Prostate gland (tissue), 2 donors: ENCODE measurements at regions not wholly inside any gene's neighbourhood (a gene's known extent, or its start where the extent isn't known, plus 50 kb on each side); places are given as distances from the start of the nearest gene placed in this dataset.

Experiments
- DNase-seq: peaks from one replicate; pipeline ENCODE4 v3.0.0-alpha.2; 2019; ENCODE audit warnings: low spot score
- H3K27ac ChIP-seq, 2 donors: fragments of 200-600 bp; sonication (generic); 2 replicates each; pipeline ENCODE4 v1.5.1; 2017 to 2019
- H3K27me3 ChIP-seq: fragments of 200-600 bp; sonication (generic); replicated peaks from 2 replicates; pipeline ENCODE4 v1.5.1; 2019; ENCODE audit not compliant: insufficient read depth
- H3K36me3 ChIP-seq, 2 donors: fragments of 200-600 bp; sonication (generic); 1 replicate in 1 of 2; 2 replicates in 1 of 2; pipeline versions ENCODE4 v1.5.1 to v1.8.1; 2017 to 2019
- H3K4me1 ChIP-seq: fragments of 200-600 bp; sonication (generic); replicated peaks from 2 replicates; pipeline ENCODE4 v1.5.1; 2019
- H3K4me3 ChIP-seq, 2 donors: fragments of 200-600 bp; sonication (generic); 2 replicates each; pipeline ENCODE4 v1.5.1; 2017 to 2019
- H3K9me3 ChIP-seq: fragments of 200-600 bp; sonication (generic); 2 replicates; pipeline ENCODE4 v1.5.1; 2017
- POLR2A ChIP-seq: fragments of 450-650 bp; IDR thresholded peaks from one replicate; pipeline ENCODE4 v1.6.1; 2016; ENCODE audit warnings: antibody characterized with exemption, mild to moderate bottlenecking
- POLR2AphosphoS5 ChIP-seq: sonication (generic); formaldehyde crosslinking; IDR thresholded peaks from one replicate; pipeline ENCODE4 v1.6.1; 2017; ENCODE audit warnings: antibody characterized with exemption
- WGBS: methylation state at CpG from one replicate; pipeline ENCODE4 v1.1.5; 2018; 5-methylcytosine and 5-hydroxymethylcytosine counted together
- intact Hi-C: fragments of 100-400 bp; cut with DNase I; formaldehyde crosslinking; loops from one replicate; pipeline ENCODE4 v1.14.2; 2022
- TF ChIP-seq, protein P1 (sequence below), 4 experiments: fragments of 200-600 bp in 2 of 4; fragments of 450-650 bp in 2 of 4; sonication (generic) in 2 of 4; IDR thresholded peaks; 1 replicate in 3 of 4; 2 replicates in 1 of 4; pipeline ENCODE4 v1.5.1; 2016 to 2019; ENCODE audit warnings: antibody characterized with exemption in 4 of 4, mild to moderate bottlenecking in 2 of 4, moderate library complexity in 2 of 4

DNA sequence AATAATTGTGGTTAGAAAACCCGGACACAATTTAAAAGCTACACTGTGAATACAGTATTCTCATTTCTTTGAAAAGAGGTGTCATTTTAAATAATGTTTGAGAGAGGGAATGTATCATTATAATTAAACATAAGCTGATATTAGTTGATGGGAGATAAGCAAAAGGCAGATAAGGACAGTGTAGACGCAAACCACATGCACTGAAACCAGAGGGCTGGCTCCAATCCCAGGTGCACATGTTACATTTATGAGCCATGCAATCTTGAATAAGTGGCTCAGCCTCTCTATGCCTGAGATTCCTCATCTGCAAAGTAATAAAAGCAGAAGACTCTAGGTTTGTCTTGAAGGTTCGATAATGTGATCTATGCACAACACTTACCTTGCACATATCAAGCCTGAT is 238.7 kb downstream of the EFNB2 start:
- Histone ChIP-seq H3K9me3 (no peaks in the 10 kb centered on the region), H3K27ac (no peak overlapping the region), H3K4me3 (no peak overlapping the region), H3K4me1 (no peaks in the 10 kb centered on the region), H3K27me3 (no peaks in the 10 kb centered on the region), H3K36me3 (no peaks in the 10 kb centered on the region)
- intact Hi-C loops, result no loop called here
- no peak for DNase-seq
- 59% methylated on average over 3 of the region's 3 CpGs for WGBS
- TF ChIP-seq POLR2AphosphoS5, result no peak
- TF ChIP-seq POLR2A, result no peak
- TF ChIP-seq, protein P1, sequence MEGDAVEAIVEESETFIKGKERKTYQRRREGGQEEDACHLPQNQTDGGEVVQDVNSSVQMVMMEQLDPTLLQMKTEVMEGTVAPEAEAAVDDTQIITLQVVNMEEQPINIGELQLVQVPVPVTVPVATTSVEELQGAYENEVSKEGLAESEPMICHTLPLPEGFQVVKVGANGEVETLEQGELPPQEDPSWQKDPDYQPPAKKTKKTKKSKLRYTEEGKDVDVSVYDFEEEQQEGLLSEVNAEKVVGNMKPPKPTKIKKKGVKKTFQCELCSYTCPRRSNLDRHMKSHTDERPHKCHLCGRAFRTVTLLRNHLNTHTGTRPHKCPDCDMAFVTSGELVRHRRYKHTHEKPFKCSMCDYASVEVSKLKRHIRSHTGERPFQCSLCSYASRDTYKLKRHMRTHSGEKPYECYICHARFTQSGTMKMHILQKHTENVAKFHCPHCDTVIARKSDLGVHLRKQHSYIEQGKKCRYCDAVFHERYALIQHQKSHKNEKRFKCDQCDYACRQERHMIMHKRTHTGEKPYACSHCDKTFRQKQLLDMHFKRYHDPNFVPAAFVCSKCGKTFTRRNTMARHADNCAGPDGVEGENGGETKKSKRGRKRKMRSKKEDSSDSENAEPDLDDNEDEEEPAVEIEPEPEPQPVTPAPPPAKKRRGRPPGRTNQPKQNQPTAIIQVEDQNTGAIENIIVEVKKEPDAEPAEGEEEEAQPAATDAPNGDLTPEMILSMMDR (IDR thresholded peaks at IDR 0.05), result no peak

DNA sequence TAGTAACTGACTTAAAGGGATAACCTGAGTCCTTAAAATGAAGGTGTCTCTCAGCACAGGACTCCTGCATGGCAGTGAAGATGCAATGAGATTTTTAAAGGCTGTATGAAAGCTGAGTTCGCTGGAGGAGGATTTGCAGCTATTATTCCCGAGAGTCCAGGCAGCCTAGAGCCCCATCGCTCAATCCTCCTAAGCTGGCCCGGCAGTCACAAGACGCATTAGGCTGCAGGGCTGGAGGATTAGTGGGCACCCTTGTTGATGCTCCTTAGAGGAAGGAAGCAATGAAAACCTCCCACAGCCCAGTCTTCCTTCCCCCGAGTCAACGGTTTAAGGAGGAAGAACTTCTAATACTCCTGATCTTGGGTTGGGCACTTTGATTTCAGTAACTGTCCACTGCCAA is 239.5 kb downstream of the EFNB2 start:
- Histone ChIP-seq H3K27me3 (no peaks in the 10 kb centered on the region), H3K36me3 (no peaks in the 10 kb centered on the region), H3K27ac (no peak overlapping the region), H3K9me3 (no peaks in the 10 kb centered on the region), H3K4me3 (no peak overlapping the region), H3K4me1 (no peaks in the 10 kb centered on the region)
- no peak for DNase-seq
- intact Hi-C loops, result no loop called here
- TF ChIP-seq POLR2A (no peak), POLR2AphosphoS5 (no peak)
- TF ChIP-seq, protein P1 (IDR thresholded peaks at IDR 0.05), result no peak
- WGBS, result 90% methylated on average over 7 of the region's 7 CpGs

DNA sequence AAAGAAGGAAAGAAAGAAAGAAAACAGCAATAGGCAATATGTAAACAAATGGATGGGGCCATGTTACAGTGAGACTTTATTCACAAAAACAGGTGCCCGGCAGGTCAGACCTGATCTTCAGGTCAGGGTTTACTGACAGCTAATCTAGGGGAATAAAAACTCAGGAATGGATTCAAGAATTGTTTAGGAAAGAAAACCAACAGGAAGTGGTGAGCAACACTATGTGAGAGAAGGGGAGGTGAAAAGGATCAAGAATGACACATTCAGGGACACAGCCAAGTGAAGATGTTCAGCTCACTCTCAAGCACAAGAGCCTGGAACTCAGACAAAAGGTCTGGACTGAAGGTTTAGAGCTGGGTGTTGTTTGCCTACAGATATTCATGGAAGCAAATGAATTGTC is 244.5 kb downstream of the EFNB2 start:
- H3K27ac ChIP-seq, result no peak overlapping the region
- H3K4me3 ChIP-seq, result no peak overlapping the region
- no peaks in the 10 kb centered on the region for H3K4me1 ChIP-seq
- no peaks in the 10 kb centered on the region for H3K27me3 ChIP-seq
- TF ChIP-seq, protein P1 (IDR thresholded peaks at IDR 0.05), result no peak
- no peak for TF ChIP-seq POLR2AphosphoS5
- WGBS, result 74% methylated on average over 1 of the region's 1 CpG
- intact Hi-C loops, result no loop called here
- no peak for DNase-seq
- no peaks in the 10 kb centered on the region for H3K9me3 ChIP-seq
- no peaks in the 10 kb centered on the region for H3K36me3 ChIP-seq

DNA sequence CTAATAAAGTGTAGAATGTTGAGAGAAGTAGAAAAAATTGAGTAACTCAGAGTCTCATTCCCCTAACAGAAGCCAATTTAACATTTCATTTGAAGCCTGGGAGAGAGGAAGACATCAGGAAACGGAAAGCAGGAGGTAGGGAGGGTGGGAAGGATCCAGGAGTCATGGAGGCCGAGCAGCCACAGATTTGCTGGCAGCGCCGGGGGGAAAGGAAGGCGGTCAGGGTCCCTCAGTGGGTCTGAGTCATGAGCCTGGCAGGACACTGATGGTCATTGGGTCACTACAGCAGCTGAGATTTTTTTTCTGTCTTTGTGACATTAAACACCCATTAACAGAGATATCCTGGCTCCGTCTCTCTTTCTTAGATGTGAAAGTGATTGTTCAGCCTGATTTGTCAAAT is 248.1 kb downstream of the EFNB2 start:
- no peaks in the 10 kb centered on the region for H3K9me3 ChIP-seq
- intact Hi-C loops, result no loop called here
- no peaks in the 10 kb centered on the region for H3K36me3 ChIP-seq
- H3K27me3 ChIP-seq, result no peaks in the 10 kb centered on the region
- no peak for DNase-seq
- WGBS, result 87% methylated on average over 6 of the region's 6 CpGs
- H3K4me3 ChIP-seq, result no peak overlapping the region
- TF ChIP-seq, protein P1 (IDR thresholded peaks at IDR 0.05), result no peak
- TF ChIP-seq POLR2AphosphoS5, result no peak
- no peak for TF ChIP-seq POLR2A
- no peak overlapping the region for H3K27ac ChIP-seq
- no peaks in the 10 kb centered on the region for H3K4me1 ChIP-seq

DNA sequence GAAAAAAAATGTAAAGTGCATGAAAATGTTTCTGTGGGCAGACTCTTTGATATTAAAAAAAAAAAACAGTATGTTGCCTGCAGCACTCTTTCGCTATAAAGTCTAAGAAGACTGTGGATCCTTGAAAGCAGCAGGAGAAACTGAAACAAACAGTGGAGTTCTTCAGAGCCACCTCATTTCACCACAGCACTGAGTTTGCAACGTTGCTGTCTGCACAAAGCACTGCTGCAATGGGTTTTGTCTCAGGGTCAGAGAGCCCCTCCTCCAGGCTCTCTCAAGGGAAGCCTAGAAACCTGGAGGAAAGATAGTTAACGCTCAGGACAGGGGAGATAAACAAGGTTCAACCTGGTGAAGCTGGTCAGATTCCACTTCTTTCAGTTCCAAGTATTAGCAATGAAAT is 248.7 kb downstream of the EFNB2 start:
- no peak for TF ChIP-seq POLR2A
- no peak for TF ChIP-seq POLR2AphosphoS5
- TF ChIP-seq, protein P1 (IDR thresholded peaks at IDR 0.05), result no peak
- Histone ChIP-seq H3K4me1 (no peaks in the 10 kb centered on the region), H3K27ac (no peak overlapping the region), H3K4me3 (no peak overlapping the region), H3K27me3 (no peaks in the 10 kb centered on the region), H3K9me3 (no peaks in the 10 kb centered on the region), H3K36me3 (no peaks in the 10 kb centered on the region)
- no peak for DNase-seq
- 42% methylated on average over 3 of the region's 3 CpGs for WGBS
- intact Hi-C loops, result no loop called here
